ELR (cell line): ENCODE measurements at regions not wholly inside any gene's neighbourhood (a gene's known extent, or its start where the extent isn't known, plus 50 kb on each side); places are given as distances from the start of the nearest gene placed in this dataset.
"Not testable (repeated sequence)": the region's sequence is repeated elsewhere in the genome, so short reads cannot be mapped to it uniquely, and the experiment has no call there.

Source experiments
- DNase-seq: peaks from one replicate; pipeline ENCODE4 v3.0.0-alpha.2; 2015; ENCODE audit warnings: low read depth

GRCh38 chr6:81340946-81341345 is 411.5 kb downstream of the TENT5A start:
- peak; percentile 2 for DNase-seq

GRCh38 chr6:81331526-81331925 is 421.0 kb downstream of the TENT5A start:
- DNase-seq, result peak; percentile 20

DNA sequence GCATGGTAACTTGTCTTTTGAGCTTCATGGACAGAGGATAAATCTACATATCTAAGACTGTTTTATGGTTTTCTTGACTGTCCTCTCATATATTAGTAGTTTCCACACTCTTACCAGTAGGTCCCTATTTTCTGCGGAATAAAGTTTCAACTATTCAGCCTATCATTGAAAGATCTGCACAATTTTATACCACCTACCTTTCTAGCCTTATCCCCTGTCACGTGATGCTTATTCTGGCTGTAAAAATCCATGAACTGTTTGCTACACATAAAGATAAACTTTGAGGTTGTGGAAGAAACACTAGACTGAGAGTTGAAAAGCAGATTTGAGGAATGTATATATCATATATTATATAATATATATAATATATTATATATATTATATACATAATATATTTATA is 423.8 kb downstream of the TENT5A start:
- DNase-seq, result no peak

DNA sequence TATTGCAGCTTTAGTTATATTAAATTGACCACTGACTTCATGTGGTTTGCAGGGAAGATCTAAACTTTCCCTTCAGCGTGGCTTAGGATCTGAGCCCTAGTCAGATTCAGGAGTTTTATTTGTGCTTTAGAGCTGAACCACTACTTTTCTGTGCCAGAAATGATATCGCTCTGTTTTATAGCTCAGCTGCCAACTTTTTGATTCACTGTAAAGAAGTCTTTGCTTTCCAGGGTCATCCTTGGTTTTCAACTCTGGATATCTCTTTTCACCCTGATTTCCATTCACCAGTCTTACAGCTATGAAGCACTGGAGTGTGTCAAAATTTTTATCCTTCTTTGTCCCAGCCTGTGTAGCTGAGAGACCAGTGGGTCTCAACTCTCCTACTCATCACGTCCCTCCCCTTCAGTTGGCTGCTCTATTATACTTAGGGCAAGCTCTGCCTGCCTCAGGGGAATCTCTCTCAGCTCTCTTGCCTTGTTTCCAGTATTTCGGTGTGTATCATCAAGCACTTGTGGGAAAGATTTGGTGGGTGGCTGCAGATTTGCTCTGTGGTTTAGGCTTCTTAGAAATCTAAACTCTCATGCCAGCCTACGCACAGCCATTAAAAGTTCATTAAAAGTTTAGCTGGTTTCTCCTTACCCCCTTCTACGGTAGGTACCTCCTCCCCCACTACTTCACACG is 425.5 kb downstream of the TENT5A start:
- no peak for DNase-seq

DNA sequence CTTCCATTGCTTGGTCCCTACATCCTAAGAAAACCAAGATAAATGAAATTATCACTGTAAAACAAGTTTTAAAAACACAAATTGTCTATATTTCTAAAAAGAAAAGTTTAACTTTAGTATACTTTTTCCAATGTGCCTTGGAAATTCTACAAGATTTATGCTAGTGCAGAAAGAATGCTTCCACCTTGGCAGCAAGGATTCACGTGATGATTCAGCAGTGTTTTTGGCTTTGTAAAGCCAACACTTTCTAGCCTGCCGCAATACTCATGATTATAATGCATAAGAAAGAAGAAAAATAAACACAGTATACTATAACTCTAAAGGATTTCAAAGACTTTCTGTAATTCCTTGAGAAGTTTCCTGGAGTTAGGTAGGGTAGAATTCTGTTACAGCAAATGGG is 442.7 kb downstream of the TENT5A start:
- DNase-seq, result no peak

DNA sequence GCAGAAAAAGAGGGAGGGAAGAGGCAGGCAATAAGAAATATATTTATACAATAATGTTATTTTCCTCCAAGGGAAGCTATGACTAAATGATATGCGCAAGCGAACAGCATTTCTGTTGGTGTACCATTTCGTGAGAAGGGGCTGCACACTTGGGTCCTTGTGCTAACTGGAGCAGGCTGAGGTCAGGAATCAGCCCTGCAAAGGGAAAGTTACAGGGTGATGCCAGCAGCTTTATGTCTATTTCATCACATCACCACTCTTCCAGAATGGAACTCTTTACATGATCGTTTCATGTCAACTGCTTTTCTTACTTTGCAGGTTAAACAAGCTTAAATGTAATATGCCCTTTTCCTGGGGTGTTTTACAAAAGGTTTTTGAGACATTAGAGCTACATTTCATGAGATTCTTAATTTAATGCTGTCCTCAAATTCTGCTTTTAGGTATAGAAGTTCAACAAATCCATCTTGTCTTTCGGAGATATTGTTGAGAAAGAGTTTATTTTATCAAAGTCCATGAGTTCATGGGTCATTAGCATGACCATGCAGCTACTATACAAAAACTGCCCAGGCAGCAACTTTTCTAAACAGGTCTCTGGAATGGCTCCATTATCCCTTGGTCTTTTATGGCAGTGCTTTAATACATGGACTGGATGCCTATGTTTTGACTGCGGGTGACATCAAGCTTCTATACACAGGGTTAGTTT is 443.8 kb downstream of the TENT5A start:
- DNase-seq, result no peak

DNA sequence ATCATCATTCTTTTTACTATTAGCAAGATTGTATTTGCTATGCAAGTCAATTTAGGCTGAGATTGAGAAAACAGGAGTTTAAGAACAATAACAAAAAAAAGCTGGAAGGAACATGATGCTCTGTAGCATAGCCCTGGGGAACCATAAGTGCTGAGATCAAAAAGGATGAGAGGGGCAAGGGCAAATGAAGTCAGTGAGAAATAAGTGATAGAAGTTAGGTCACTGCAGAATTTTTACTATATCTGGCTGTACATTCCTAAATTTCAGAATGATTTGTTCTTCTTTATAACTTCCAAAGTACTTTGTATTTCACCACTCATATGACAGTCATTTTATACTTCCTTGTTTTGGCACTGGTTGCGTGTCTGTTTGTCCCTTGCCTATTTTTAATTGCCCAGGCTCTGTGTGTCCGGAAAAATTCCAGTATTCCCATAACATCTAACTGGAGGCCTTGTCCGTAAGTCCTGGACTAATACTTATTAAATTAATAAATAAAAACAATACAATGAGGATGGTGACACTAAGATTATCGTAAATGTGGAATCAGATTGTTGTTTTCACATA is 444.7 kb downstream of the TENT5A start:
- no peak for DNase-seq

GRCh38 chr6:81304466-81304865 is 448.0 kb downstream of the TENT5A start:
- DNase-seq, result no peak

DNA sequence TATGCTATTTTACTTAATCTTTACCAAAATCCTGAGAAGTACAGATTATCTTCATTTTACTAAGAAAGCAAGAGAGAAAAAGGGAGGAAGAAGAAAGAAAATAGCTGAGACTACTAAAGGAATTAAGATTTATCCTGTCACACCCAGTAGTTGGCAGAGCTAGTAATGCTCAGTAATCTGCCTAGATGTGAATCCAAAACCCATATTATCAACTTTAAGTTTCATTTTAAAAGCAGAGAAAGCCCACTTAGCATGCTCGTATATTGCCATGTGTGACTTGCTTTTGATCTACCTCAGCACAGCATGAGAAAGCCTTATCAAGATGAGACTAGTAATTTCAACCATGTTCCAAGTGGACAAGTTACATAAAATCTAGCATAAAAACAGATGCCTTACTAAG is 451.5 kb downstream of the TENT5A start:
- DNase-seq, result no peak

- DNase-seq, result no peak
Observed at GRCh38 chr6:81298751-81299150, 453.7 kb downstream of the TENT5A start.

DNA sequence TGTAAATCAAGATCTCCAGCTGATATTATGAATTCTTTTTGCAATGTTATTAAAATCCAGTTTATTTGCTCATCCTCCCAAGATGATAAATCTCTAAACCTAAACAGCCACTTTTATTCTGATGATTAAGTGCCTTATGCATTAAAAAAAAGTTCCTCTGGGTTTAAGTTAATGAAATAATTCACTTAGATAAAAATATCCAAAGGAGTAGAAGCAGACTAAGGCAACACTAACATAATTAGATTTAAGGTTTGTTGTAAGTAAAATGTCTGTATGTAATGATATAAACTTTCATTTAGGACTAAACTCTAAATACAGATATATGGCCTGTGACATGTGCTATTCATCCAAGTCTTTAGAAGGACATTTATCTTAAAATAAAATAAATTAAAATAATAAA is 457.2 kb downstream of the TENT5A start:
- no peak for DNase-seq

- DNase-seq, result no peak
Observed at GRCh38 chr6:81293896-81294295, 458.6 kb downstream of the TENT5A start.

DNA sequence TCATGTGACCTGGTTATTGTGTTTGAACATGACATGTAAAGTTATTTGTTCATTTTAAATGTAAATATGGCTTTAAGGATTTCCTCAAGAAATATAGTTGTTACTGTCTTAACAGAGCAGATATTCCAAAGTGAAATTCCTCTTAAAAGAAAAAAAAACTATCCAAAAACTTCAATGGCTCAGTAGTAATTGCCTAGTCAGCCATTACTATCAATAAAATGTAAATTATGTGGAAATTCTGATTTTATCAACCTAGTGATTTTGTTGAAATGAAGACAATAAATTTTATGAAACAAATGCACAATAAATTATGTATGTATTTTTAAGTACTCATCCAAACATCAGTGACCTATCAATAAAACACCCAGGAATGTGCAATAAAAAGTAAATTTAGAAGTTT is 463.3 kb downstream of the TENT5A start:
- DNase-seq, result no peak

DNA sequence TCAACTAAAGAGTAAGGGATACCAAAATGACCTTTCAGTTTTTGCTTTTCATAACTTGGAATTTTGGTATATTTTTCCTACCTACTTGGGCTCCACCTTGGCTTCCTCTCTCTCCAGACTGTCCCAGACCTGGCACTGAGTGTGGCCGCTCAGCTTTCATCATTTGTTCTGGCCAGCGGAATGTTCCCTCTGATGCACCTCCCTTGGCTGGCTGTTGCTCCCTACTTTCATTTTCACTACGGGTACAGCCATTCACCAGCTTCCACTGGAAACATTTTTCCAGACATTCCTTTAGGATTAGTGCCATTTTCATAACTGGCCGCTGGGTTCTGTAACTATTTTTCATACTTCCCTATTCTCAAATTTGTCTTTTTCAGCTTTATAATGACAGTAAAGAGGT is 487.4 kb downstream of the TENT5A start:
- DNase-seq, result peak; percentile 58

GRCh38 chr6:81263531-81264168 is 488.8 kb downstream of the TENT5A start:
- no peak for DNase-seq

GRCh38 chr6:81262656-81263055 is 489.8 kb downstream of the TENT5A start:
- no peak for DNase-seq

DNA sequence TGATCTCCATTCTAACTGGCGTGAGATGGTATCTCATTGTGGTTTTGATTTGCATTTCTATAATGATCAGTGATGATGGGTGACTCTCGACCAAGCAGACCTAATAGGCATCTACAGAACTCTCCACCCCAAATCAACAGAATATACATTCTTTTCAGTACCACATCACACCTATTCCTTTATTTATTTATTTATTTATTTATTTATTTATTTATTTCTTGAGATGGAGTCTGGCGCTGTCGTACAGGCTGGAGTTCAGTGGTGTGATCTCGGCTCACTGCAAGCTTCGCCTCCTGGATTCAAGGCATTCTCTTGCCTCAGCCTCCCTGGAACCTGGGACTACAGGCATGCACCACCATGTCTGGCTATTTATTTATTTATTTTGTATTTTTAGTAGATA is 496.3 kb downstream of the TENT5A start:
- DNase-seq, result not testable (repeated sequence)

DNA sequence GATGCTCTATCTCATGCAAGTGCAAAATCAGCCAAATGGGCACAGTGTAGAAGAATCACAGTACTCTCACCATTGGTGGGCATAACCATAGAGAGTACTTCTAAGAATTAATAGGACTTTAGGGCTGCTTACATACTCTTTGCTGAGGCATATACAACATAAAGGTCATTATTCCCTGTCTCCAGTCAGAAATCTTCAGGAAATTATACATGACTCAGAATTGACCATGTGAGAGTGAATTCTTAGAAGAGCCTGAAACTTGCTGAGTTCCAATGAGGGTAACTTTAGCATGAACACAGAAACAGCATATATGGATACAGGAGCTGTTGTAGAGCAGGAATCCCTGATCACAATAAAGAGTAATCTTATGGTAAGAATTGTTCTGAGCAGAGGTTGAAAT is 498.7 kb downstream of the TENT5A start:
- DNase-seq, result no peak

- DNase-seq, result no peak
Observed at GRCh38 chr6:81252231-81252630, 500.2 kb downstream of the TENT5A start.

DNA sequence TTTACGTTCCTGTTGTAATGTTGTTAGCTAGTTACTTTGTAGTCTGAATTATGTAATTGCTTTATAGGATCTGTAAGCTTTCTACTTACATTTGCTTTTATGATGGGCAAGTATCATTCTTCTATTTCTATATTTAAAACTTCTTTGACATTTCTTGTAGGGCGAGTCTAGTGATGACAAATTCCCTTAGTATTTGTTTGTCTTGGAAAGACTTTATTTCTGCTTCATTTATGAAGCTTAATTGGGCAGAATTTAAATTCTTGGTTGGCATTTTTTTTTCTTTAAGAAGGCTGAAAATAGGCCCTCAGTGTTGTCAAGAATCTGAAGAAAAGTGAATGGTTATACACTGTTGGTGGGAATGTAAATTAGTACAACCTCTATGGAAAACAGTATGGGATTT is 506.3 kb downstream of the TENT5A start:
- no peak for DNase-seq

- DNase-seq, result no peak
Observed at GRCh38 chr6:81242624-81243023, 509.9 kb downstream of the TENT5A start.

GRCh38 chr6:81241126-81242041 is 511.1 kb downstream of the TENT5A start:
- DNase-seq, result peak; percentile 28
